HG02588 (cell line): ENCODE measurements at regions not wholly inside any gene's neighbourhood (a gene's known extent, or its start where the extent isn't known, plus 50 kb on each side); places are given as distances from the start of the nearest gene placed in this dataset.
A peak's percentile ranks its signal among the peaks of the same experiment; 100 is the strongest.

Source experiments
- ATAC-seq: cut with Tn5 transposase; IDR thresholded peaks from one replicate; pipeline ENCODE4 v1.9.1; 2021; ENCODE audit warnings: mild to moderate bottlenecking, moderate library complexity; ENCODE audit not compliant: unreplicated experiment

DNA sequence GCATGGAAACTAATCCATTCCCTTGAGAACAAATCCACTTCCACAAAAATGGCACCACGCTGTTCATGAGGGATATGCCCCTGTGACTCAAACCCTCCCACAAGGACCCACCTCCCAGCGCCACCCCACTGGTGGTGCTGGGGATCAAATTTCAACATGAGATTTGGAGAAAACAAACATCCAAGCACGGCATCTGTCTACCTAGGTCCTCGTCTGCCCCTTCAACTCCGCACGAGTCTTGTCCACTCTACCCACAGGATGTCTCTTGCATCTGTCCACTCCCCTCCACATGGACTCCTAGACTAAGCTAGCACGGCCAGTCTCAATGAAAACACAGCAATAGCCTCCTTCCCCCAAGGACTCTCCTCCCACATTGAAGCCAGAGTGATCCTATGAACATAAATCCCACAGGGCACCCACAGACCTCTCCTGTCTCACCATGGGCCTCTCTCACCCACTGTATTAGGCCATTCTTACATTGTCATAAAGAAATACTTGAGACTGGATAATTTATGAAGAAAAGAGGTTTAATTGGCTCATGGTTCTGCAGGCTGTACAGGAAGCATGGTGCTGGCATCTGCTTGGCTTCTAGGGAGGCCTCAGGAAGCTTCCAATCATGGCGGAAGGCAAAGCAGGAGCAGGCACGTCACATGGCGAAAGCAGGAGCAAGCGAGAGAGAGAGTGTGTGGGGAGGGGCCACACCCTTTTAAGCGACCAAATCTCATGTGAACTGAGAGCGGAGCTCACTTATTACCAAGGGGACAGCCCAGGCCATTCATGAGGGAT lies 101.4 kb downstream of the TOMM20 start:
- ATAC-seq = no peak

DNA sequence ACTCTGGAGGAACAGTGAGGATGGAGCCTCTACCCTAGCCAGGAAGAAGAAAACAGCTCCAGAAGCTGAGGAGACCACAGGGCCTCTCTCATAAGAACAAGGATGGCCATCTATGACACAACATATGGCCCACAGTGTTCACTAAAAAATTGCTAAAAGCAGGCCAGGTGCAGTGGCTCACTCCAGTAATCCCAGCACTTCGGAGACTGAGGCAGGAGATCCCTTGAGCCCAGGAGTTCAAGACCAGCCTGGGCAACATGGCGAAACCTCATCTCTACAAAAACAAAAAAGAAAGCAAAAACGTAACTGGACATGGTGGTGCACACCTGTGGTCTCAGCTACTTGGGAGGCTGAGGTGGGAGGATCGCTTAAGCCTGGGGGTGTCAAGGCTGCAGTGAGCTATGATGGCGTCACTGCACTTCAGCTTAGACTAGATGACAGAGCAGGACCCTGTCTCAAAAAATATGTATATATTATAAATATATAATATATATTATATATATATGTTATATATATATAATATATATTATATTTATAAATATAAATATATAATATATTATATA lies 103.1 kb downstream of the TOMM20 start:
- no peak for ATAC-seq

DNA sequence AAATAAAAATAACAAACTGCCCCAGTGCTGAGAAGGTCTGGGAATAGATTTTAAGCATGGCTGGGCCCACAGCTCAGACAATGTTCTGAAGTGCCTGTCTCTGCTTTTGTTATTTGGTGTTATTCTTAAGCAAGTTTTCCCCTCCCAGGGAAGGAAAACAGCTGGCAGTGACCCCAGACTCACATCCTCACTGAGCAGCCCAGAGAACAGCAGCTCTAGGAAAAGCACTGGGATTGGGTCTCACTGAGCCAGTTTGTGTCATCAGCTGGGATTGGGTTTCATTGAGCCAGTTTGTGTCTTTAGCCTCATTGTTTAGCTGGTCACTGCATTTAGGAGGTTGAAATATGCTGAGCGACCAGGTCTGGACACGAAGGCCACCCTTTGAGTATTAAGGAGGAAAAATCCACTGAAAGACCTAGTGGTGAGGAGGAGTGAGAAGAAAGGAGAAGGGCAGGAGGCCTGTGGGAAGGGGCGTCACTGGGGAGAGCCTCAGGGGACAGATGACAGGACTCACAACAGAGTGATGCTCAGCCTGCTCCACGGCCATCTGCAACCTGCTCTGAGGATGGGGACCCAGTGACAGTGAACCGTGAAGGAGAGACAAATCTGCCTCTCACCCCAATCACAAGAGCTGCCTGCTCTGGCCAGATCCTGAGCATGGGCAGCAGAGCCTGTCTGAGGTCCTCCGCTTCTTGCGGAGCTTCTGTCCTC lies 103.8 kb downstream of the TOMM20 start:
- no peak for ATAC-seq

DNA sequence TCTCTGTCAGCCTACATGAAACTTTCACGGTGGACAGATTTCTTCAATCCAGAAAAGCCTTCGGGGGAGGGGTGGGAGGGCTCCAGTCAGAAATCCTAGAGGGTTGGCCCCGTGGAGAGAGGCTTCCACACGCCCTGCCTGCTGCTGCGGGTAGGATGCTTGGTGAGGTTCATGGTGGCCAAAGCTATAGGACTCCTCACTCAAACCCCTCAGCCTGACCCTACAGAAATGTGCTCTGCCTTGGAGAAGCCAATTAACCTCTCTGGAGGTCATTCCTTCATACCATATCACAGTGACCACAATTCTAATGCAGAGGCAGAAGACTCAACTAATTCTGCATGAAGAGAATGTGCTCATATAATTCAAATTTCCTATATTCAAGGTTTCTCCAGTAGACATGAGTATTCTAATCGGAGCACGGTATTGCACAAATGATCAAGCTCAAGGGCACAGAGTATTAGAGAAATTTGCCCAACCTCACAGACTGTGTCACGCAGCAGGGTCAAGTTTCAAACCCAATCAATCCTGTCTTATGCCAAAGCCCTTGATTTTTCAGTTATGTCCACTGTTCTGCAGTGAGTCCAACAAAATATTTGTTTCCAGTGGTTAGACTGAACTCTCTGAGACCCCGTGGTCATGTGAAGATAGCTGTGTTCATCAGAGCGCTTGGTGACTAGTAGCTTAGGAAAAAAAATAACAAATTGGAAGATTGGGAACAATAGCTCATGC lies 104.8 kb downstream of the TOMM20 start:
- ATAC-seq = no peak

DNA sequence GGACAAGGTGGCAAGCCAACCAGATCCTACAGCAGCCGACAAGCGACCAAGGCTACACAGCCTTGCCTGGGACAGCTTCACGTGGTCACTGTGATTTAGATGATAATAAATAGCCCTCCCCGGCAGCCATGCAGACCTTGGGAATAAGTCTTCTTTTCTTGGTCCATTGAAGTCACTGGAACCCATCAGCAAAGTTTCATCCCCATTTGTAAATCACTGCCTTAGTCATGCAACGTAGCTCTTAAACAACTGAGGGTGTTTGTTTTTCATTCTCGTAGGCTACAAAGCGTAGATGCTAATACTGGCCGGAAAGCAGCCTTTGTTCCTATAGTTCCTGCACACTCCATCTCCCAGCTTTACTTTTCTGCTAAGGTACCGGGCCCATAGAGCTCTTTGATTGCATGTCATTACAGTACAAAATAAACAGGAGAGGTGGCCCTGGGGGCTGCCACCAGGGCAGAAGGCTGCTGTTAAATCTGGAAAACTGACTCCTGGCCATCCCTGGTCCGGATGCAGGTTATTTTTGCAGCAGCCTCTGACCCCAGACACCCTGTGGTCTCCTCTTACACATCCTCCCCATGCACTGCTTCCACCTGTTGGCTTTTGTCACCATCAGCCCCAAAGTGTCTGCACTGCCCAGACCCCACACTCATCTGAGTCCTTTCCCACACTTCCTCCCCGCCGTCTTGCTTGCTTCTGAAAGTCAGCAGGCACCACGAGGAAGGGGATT lies 105.5 kb downstream of the TOMM20 start:
- ATAC-seq = peak; percentile 51

DNA sequence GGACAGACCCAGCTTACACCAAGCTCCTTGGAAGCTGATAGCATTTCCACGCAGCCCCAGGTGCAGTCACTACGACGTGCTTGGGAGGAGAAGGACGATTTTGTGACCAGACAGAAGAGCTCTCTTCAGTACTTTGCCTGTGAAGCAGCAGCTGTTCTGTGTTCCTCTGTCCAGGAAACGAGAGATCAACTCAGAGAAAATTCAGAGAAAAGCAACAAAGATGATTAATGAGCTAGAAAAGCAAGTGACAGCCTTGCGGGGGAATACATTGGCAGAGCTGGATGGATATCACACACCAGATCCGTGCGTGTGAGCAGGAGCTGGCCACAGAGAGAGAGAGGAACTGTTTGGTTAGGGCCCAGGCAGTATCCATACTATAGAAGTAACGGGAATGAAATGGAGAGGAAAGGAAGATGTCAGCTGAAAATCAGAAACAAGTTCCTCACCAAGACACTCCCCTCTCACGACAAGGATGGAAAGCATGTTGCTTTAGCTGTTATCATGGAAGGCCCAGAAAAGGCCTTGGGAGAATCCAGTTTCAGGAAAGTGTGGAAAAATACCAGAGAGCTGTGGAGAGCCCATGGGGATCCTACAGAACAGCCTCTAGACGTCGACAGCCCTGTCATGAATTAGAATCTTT lies 106.2 kb downstream of the TOMM20 start:
- ATAC-seq = no peak

DNA sequence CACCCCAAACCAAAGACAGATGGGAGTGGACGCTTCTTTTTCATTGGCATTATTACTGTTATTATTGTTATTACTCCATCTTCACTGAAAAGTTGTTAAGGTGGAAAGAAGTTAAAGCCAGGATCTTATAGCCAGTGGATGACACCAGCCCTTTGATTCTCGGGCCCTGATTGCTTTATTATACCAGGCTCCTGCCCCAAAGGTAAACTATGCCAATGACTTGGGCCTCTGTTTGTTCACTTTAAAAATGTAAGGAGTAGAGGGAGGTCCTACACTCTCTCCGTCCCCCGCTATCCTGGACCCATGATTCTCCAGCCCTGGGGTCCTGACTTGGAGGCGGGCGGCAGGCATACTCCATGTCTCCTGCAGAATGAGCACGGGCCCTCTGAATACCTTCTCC lies 106.8 kb downstream of the TOMM20 start:
- ATAC-seq = no peak

DNA sequence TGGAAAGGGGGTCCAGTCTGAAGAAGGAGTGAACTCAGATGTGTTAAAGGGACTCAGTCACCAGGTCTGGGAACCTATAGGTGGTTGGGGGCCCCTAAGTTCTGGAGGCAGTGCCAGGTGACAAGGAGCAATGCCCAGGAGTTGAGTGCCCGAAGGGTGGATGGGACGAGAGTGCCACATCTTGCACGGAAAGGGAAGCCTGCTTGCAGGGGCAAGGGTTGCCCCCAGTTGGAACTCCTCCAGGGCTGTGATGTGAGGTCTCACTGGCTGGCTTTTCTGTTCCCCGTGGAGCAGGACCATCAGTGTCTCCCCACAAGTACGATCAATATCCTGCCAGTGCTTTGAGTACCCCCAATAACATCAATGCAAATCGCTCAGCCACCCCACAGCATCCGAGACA lies 107.3 kb downstream of the TOMM20 start:
- ATAC-seq = no peak

DNA sequence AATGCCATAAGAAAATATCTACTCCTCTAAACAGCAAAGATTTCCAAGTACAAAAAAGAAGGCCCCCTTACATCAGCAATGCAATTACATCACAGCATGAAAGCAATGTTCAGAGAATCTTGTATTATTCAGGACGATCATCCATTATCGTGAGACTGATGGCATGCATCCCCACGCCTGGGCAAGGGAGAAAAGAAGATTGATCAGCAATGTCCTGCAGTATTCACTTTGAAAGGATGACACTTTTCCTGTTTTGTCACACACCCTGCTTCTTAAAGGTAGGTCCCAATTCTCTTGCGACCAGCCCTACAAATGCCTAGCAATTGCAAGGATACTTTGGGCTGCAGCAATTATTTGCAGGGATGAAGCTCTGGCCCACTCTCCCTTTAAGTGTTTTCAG lies 108.7 kb downstream of the TOMM20 start:
- ATAC-seq = no peak

DNA sequence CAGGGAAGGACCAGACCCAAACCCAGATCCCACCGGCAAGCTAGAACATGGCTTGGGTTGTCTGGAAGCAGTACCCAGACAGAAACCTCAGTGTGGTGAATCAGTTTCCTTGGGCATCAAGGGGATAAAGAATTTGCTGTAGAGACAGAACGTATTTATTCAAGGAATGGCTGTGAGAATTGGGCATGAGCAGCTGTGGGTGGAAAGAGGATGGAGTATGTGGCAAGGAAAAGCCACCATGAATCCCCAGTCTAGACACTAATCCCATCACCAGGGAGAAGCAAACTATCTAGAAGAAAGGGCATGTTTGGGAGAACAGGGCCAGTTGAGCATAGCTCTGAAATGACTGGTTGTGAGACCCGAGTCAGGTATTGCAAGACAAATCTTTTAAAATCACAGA lies 109.2 kb downstream of the TOMM20 start:
- ATAC-seq = no peak

DNA sequence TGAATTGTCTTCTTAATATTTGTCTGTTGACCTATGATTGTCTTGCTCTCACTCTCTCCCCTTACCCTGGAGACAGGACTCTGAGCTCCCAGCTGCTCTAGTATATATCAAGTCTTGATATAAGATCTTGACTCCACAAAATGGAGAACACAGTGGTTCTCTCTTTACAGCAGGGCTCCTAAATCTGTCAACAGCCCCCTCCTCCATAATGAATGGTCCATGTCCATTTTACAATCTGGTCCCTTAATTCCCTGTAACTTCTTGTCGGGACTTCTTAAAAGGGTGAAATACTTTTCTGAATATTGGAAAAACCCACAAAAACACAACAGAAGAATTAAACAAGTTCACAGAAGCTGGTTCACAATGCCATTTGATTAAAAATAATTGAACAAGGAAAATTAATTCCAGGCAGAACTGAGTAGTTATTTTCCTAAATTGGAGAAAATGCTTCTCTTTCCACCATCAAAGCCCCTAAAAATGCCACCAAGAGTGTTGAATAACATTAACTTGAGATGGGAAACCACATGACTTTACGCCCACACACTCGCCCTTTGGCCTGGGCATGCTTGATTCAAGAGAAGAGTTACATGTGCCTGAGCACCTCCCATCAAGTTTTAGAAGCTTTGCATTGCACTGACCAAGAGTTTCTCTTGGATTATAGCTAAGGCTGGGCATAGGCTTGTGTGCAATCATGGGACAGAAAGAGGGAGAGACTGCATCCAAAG lies 109.8 kb downstream of the TOMM20 start:
- ATAC-seq = no peak

DNA sequence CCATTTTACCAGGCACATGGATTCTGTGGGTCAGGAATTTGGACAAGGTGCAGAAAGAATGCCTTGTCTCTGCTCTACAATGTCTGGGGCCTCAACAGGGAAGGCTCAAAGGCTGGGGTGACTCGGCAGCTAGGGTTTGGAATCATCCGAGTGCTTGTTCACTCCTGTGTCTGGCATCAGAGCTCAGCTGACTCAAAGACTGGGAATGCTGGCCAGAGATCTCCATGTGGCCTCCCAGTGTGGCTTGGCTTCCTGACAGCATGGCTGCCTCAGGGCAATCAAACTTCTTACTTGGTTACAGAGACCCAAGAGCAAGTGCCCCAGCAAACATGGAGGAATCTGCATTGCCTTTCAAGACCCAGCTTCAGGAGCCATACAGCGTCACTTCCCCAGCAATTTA lies 110.5 kb downstream of the TOMM20 start:
- ATAC-seq = no peak

DNA sequence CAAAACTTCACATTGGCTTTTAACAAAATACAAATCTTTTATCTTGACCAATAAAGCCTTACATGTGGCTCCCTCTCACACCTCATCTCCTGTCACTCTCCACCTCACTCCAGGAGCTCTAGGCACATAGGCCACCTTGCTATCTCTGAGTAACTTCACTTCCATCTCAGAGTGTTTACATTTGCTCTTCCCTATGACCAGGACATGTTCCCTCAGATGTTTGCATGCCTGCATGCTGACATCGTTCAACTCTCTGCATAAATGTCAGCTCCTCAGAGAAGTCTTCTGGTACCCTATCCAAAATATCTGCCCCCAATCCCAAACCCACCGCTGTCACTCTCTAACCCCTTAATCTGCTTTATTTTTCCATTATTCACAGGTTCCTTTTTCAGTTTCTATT lies 110.9 kb downstream of the TOMM20 start:
- no peak for ATAC-seq

DNA sequence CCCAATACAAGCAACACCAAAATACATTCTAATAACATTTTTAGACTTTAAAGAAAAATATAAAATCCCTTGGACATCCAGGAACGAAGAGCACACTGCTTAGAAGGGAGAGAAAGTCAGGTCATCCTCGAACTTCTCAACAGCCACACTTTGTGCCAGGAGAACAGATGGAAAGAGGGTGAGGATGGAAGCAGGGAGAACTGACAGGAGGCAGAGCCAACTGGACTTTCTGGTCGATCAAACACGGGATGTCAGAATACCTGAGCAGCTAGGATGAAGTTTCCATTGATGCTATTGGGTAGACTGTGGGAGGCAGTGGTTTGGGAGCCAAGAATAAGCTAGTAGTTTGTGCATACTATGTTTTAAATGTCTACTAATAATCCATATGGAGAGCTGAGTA lies 111.4 kb downstream of the TOMM20 start:
- ATAC-seq = no peak

DNA sequence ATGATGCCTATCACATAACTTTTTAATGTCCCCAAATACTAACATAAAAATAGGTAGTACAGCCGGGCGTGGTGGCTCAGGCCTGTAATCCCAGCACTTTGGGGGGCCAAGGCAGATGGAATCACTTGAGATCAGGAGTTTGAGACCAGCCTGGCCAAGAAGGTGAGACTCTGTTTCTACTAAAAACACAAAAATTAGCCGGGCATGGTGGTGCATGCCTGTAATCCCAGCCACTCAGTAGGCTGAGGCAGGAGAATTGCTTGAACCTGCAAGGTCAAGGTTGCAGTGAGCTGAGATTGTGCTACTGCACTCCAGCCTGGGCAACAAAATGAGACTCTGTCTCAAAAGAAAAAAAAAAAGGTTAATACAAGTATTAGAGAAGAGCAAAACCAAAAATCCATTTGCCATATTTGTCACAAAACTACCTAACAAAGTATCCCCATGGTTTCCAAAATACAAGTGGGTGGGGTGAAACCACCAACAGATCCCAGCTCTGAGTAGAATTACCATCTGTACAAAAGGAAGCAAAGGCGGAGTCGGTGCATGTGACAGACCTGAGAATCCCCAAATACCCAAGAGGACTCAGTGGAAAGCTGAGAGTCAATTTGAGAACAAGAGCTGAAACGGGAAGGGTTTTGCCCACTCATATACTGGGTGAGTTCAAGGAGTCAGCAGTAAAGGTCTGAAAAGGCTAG lies 113.2 kb downstream of the TOMM20 start:
- peak; percentile 35 for ATAC-seq

DNA sequence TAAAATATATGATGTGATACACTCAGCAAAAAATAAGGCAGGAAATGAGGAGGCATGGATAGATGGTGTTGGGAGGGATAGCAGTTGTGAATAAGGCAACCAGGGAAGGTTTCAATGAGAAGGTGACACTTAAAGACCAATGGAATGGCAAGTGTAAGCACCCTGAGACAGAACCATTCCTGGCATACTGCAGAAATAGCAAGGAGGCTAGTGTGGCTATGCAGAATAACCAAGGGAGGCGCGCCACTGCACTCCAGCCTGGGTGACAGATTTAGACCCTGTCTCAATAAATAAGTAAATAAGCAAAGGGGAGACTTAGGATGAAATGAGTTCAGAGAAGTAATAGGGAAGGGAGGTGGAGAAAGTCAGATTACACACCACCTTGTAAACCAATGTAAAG lies 113.9 kb downstream of the TOMM20 start:
- no peak for ATAC-seq

DNA sequence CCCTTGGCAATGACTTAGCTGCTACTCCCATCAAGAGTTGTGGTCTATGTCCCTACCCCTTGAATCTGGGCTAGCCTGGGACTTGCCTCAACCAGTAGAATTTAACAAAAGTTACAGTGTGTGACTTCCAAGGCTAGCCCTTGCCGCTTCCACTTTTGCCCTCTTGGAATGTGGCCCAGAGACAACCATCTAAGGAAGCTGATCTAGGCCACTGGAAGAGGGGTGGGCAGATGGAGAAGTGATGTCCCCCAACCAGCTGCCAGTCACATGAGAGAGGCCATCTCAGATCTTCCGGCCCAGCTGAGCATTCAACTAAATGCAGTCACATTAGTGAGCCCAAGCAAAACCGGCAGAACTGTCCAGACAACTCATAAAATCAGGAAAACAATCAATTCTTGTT lies 115.1 kb downstream of the TOMM20 start:
- no peak for ATAC-seq

DNA sequence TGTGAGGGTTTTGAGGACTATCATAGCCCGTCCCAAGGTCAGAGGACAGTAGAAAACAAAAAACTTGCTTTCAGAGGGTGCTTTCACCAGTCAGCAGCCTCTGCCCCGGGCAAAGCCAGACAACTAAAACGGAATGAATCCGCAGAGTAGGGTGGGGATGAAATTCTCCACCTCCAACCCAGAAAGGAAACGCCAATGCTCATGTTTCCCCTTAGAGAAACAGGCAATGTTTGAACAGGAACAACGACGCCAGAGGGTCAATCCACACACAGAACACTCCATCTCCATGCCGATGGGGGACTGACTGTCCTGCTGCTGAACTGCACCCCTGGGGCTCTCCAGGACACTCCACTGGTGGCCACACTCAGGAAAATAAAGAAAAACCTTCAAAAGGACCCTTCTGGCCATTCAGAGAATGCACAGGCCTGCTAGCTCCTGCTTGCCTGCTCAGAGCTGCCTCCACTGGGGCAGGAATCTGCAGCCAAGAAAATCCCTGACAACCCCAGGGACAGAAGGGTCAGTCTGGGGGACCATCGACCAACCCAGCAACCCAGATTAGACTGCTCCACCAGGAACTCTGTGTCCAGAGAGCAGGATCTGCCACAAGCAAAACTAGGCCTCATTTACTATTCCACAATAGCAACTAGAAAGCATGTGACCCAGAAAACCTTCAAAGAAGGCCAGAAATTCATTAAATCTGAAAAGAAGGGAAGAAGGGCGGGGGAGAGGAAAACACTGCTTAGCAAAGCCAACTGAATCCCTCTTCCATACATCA lies 116.0 kb downstream of the TOMM20 start:
- no peak for ATAC-seq
